GM12873 (cell line): ENCODE measurements at regions not wholly inside any gene's neighbourhood (a gene's known extent, or its start where the extent isn't known, plus 50 kb on each side); places are given as distances from the start of the nearest gene placed in this dataset.

Experiments
- TF ChIP-seq, protein P1 (sequence below): IDR thresholded peaks from 2 replicates; pipeline ENCODE4 v1.5.1; 2012; ENCODE audit warnings: low read depth, mild to moderate bottlenecking, moderate library complexity, low read length, control low read depth; ENCODE audit not compliant: insufficient read depth; ENCODE audit errors: missing control alignments

DNA sequence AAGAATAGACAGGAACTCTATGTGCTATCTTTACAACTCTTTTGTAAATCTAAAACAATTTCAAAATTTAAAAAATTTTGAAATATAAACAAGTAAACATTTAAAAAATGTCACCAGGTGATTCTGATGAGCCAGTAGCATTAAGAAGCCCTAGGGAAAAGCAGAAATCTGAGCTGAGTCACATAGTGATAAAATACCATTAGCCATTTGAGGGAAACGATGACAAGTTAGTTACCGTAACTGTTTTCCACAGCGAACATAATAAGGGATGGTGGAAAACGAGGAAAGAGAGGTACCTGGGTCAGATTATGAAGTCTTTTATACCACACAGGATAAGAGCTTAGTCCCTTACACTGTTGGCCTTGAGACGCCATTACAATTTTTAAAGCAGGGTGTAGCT lies 55.5 kb downstream of the PRR15 start:
- TF ChIP-seq, protein P1, sequence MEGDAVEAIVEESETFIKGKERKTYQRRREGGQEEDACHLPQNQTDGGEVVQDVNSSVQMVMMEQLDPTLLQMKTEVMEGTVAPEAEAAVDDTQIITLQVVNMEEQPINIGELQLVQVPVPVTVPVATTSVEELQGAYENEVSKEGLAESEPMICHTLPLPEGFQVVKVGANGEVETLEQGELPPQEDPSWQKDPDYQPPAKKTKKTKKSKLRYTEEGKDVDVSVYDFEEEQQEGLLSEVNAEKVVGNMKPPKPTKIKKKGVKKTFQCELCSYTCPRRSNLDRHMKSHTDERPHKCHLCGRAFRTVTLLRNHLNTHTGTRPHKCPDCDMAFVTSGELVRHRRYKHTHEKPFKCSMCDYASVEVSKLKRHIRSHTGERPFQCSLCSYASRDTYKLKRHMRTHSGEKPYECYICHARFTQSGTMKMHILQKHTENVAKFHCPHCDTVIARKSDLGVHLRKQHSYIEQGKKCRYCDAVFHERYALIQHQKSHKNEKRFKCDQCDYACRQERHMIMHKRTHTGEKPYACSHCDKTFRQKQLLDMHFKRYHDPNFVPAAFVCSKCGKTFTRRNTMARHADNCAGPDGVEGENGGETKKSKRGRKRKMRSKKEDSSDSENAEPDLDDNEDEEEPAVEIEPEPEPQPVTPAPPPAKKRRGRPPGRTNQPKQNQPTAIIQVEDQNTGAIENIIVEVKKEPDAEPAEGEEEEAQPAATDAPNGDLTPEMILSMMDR: no peak

DNA sequence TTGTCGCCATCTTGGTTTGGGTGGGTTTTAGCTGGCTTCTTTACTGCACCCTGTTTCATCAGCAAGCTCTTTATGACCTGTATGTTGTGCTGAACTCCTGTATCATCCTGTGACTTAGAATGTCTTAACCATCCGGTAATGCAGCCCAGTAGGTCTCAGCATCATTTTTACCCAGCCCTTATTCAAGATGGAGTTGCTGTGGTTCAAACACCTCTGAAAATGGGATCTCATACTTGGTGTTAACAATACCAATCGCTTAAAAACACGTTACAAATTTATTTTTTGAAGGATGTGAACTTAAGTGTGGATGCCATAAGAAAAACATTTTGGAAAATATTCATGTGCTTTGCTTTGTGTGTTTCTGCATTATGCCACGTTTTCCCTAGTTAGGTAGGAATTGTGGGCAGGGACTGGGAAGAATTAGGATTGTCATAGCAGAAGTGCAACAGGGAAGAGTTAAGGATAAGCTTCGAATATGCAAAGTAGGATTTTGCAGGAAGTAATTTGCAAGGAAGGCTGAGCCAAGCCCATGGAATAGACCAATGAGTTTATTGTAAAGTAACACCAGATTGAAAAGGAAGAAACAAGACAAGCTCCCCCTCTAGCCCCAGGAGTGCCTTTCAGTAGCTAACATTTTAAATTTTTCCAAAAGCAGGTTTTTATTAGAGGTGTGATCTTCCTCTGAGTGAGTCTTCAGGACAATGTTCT lies 56.4 kb downstream of the PRR15 start:
- TF ChIP-seq, protein P1: no peak

DNA sequence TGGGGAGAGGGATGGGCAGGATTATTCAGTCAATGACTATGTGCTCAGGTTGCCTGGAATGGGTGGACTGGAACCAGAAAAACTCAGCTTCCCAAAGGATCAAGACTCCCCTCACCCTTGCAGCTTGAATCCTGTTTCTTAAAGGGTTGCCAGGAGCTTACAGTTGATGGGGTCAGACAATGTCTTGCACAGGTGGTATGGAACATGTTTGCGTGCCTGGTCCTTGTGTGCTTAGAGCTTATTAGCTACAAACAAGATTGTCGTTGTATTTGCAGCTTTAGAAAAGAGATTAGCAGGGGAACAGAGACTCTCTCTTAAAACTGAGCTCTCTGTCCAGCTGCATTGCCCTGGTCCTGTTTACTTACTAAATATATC lies 56.9 kb downstream of the PRR15 start:
- TF ChIP-seq, protein P1: no peak

DNA sequence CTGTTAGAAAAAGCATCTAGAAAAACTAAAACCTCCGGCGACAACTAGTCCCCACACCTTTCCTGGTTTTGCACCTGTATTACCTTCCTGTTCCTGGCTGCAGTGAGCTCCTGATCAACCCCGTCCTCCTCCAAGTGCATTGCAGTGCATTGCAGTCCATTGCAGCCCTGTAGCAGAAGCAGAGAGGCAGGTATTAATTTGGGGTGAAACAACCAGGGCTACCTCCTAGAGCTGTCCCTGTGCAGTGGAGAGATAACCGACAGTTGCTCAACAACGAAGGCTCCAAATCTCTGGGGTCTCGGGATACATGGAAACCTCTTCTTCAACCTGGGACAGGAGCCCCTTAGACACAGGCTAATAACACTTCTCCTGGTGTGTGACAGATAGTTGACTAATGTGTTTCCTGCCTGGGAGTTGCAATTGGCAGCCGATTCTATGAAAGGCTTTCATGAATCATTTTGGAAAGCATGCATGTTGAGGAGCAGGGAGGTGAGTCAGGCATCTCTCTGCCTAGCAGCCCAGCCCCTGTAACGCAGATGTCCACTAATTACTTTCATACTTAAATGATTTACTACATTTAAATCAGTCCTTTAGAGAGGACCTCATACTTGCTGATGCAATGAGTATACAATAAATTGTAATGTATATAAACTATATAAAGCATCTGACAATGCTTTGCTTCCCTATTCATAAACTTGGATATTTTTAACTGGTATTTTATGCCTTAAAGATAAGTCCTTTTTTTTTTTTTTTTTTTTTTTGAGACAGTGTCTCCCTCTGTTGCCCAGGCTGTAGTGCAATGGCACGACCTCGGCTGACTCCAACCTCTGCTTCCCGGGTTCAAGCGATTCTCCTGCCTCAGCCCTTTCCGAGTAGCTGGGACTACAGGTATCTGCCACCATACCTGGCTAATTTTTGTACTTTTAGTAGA lies 59.0 kb downstream of the PRR15 start:
- TF ChIP-seq, protein P1: no peak

DNA sequence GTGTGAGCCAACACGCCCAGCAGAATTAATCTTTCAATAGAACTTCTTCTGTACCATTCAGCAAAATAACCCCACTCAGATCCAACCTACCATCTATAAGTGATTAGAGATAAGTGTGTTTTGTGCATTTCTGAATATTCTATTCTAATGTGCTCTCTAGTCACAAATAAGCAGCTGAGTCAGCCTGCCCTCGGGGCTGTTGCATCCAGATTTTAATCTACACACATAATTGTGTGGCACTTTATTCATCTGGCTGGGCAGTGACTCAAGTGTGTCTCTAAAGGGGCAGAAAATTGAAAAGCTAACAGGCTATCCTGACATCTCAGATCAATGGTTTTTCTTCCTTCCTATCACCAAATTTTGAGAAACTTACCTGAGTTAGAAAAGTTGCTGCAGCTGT lies 60.3 kb downstream of the PRR15 start:
- TF ChIP-seq, protein P1: no peak

DNA sequence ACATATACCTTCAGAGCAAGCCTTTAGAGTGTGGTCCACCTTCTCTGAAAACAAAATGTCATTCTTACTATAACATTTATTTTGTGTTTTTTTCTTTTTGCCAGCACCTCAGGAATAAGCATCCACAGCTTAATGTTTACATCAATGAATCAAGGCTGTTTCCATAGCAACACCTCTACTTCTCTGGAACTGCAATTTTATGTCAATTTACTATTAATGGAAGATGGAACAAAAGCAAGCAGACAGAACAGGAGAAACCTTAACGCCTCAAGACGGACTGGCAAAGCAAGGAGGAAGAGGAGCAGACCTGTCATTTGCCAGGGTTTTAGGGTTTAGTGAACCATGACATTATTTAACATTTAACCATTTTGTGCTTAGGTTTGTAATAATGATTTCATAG lies 63.1 kb downstream of the PRR15 start:
- TF ChIP-seq, protein P1: no peak

DNA sequence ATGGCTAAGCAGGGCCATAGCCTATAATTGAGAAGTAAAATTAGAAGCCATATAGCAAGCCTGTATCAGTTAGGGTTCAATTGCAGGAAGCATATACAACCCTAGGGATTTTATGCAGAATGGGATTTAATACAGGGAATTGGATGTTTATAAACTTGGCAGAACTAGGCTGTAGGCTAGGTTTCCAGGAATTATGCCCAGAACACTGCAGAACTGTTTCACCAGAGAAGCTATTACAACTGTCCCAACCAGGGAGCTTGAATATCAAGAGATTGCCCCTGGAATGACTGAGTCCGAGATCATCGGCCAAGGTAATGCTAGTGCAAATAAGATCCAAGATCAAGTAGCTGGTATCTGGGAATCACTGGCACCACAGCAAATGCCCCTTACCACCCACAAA lies 64.0 kb downstream of the PRR15 start:
- TF ChIP-seq, protein P1: no peak
